ENCODE measurements at regions not wholly inside any gene's neighbourhood (a gene's known extent, or its start where the extent isn't known, plus 50 kb on each side); places are given as distances from the start of the nearest gene placed in this dataset.

DNA sequence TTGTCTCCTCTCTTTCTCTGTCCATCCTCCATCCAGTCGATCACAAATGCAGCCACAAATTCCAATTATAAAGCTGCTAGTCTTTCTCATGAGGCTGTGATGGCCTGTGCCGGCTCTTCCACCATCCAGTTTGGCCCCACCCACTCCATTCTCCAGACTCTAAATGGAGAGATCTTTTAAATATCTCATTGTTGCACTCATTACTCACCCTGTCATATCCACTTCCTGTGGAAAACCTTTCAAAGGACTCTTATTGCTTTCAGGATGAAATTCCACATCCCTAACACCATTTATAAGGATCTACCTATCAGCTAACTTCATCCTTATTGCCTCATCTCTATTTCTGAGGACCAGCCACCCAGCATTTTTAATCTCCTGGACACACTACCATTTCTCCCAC, 70.6 kb downstream of the NRN1 start:
- TF ChIP-seq SMAD3 (CRISPR knock-in tag; IDR thresholded peaks at IDR 0.05; ENCODE audit: borderline replicate concordance) (no peak), TEAD4 (CRISPR knock-in tag; IDR thresholded peaks at IDR 0.05) (no peak), ELF4 (CRISPR knock-in tag; IDR thresholded peaks at IDR 0.05; ENCODE audit: low read depth) (no peak), JUN (CRISPR knock-in tag; IDR thresholded peaks at IDR 0.05) (no peak), CREB1 (CRISPR knock-in tag; IDR thresholded peaks at IDR 0.05) (no peak), TEAD1 (CRISPR knock-in tag; IDR thresholded peaks at IDR 0.05) (no peak), TP53 (CRISPR knock-in tag; IDR thresholded peaks at IDR 0.05) (no peak), NFYB (CRISPR knock-in tag; conservative IDR thresholded peaks at IDR 0.05; ENCODE audit: low read depth) (no peak), RELA (CRISPR knock-in tag; IDR thresholded peaks at IDR 0.05; ENCODE audit: borderline replicate concordance) (no peak), NR2C2 (CRISPR knock-in tag; IDR thresholded peaks at IDR 0.05) (no peak), FOXP1 (CRISPR knock-in tag; IDR thresholded peaks at IDR 0.05; ENCODE audit: borderline replicate concordance) (no peak)
- TF ChIP-seq, protein P1, sequence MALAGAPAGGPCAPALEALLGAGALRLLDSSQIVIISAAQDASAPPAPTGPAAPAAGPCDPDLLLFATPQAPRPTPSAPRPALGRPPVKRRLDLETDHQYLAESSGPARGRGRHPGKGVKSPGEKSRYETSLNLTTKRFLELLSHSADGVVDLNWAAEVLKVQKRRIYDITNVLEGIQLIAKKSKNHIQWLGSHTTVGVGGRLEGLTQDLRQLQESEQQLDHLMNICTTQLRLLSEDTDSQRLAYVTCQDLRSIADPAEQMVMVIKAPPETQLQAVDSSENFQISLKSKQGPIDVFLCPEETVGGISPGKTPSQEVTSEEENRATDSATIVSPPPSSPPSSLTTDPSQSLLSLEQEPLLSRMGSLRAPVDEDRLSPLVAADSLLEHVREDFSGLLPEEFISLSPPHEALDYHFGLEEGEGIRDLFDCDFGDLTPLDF (CRISPR knock-in tag; IDR thresholded peaks at IDR 0.05), result no peak
- TF ChIP-seq, protein P2, sequence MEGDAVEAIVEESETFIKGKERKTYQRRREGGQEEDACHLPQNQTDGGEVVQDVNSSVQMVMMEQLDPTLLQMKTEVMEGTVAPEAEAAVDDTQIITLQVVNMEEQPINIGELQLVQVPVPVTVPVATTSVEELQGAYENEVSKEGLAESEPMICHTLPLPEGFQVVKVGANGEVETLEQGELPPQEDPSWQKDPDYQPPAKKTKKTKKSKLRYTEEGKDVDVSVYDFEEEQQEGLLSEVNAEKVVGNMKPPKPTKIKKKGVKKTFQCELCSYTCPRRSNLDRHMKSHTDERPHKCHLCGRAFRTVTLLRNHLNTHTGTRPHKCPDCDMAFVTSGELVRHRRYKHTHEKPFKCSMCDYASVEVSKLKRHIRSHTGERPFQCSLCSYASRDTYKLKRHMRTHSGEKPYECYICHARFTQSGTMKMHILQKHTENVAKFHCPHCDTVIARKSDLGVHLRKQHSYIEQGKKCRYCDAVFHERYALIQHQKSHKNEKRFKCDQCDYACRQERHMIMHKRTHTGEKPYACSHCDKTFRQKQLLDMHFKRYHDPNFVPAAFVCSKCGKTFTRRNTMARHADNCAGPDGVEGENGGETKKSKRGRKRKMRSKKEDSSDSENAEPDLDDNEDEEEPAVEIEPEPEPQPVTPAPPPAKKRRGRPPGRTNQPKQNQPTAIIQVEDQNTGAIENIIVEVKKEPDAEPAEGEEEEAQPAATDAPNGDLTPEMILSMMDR (IDR thresholded peaks at IDR 0.05), result no peak

Measured in WTC11 (cell line).